ENCODE measurements at regions not wholly inside any gene's neighbourhood (a gene's known extent, or its start where the extent isn't known, plus 50 kb on each side); places are given as distances from the start of the nearest gene placed in this dataset.
"Not testable (repeated sequence)": the region's sequence is repeated elsewhere in the genome, so short reads cannot be mapped to it uniquely, and the experiment has no call there.

DNA sequence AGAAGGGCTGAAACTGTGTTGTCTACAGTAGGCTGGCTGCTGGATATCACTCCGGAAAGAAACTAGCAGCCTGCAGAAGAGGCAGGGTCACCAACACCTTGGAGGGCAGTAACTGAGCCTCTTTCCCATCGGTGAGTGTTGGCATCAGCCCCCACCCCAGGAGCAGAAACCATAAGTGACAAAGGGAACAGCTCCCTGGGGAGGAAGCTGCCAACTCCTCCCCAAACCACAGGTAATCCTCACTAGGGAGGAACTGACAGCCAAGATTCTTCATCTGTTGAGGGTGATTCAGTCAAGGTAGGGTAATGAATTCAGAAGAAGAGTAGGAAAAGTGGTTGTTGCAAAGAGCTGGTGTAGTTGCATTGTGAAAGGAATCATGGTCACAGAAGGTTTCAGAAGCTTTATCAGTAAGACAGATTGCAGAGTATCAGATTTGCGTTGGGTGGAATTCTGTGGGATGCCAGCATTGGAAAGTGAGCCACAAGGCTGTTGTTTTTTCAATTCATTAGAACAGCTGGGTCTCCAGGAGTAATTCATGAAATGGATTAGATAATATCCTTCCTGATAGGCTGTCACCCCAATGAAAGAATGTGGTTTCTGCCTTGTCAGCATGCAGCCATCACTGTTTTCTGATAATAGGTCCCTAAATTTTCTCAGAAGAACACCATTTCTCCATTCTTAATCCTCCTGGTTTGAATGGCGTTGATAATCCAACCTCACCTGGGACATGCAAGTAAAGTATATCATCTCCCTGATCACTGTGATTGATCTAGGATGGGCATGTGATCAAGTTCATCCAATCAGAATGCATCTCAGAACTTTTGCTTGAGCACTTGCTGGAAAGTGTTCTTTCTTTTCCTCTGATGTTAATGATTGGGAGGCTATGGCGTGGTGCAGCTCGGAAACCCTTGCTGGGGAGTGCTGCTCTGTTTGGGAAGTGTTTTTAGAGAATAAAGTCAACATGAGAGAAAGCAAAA, 75.0 kb upstream of the CTBP2 start:
- peaks cover 3% of the 10 kb centered on the region for H3K9me3 ChIP-seq (ENCODE audit: low read length)
- H3K27me3 ChIP-seq (ENCODE audit: insufficient read depth, low read length): peaks cover 11% of the 10 kb centered on the region
- peaks cover 13% of the 10 kb centered on the region for H3K4me1 ChIP-seq (ENCODE audit: insufficient read depth, low read length)
- H3K4me3 ChIP-seq (ENCODE audit: low read length): no peak overlapping the region
- no peaks in the 10 kb centered on the region for H3K36me3 ChIP-seq (ENCODE audit: insufficient read depth, low read length)
- H2AFZ ChIP-seq (ENCODE audit: low read depth, low read length): no peak overlapping the region

DNA sequence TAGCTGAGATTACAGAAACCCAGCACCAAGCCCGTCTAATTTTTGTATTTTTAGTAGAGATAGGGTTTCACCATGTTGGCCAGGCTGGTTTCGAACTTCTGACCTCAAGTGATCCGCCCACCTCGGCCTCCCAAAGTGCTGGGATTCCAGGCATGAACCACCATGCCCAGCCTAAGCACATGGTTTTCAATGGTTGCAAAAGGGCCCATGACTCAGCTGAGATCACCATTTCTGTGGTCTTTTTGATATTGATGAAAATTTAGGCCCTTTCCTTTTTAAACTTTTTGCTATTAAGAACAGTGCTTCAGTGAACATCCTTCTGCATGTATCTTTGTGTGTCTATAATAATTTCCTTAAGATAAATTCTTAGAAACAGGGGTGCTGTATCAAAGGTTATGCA, 74.2 kb upstream of the CTBP2 start:
- H2AFZ ChIP-seq (ENCODE audit: low read depth, low read length); H3K36me3 ChIP-seq (ENCODE audit: insufficient read depth, low read length); H3K9me3 ChIP-seq (ENCODE audit: low read length); H3K4me3 ChIP-seq (ENCODE audit: low read length): not testable (repeated sequence)
- H3K27me3 ChIP-seq (ENCODE audit: insufficient read depth, low read length): peaks cover 11% of the 10 kb centered on the region
- H3K4me1 ChIP-seq (ENCODE audit: insufficient read depth, low read length): peaks cover 13% of the 10 kb centered on the region

DNA sequence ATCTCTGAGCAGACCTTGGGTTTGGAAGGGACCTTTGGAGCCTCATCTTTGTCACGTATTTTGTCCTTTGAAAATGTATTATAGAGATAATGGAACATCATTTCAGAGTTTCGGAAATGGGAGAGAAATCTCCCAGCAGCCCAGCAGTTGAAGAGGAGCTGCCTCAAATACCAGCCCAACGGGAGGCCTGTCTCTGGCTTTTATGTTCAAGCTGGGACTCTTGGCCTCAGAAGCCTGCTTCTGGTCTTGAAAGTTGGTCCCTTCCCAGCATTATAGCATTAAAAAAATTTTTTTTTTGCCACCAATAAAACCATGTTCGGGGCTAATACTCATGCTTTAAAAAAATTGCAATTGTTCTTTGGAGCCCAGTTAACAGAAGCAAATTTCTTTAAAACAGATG, 73.4 kb upstream of the CTBP2 start:
- H3K27me3 ChIP-seq (ENCODE audit: insufficient read depth, low read length): peaks cover 11% of the 10 kb centered on the region
- H3K36me3 ChIP-seq (ENCODE audit: insufficient read depth, low read length): no peaks in the 10 kb centered on the region
- no peak overlapping the region for H3K4me3 ChIP-seq (ENCODE audit: low read length)
- peaks cover 3% of the 10 kb centered on the region for H3K9me3 ChIP-seq (ENCODE audit: low read length)
- peaks cover 13% of the 10 kb centered on the region for H3K4me1 ChIP-seq (ENCODE audit: insufficient read depth, low read length)
- no peak overlapping the region for H2AFZ ChIP-seq (ENCODE audit: low read depth, low read length)

DNA sequence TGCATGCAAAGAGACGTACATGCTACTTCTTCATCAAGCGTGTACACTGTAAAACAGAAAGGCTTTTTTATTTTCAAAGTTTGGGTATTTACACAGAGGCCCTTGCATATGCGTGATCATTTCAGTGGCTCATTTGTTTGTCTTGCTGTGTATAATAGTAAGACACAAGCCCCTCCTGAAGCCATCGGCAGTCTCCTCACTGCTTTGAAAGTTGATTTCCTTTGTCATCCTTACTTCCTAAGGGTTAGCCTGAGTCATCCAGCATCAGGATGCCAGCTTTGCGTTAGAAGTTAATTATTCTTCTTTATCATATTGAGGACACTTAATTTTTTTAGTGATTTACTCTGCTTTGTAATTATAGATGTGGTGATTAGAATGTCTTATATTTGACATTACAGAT, 72.5 kb upstream of the CTBP2 start:
- Histone ChIP-seq H3K4me1 (ENCODE audit: insufficient read depth, low read length) (peaks cover 13% of the 10 kb centered on the region), H2AFZ (ENCODE audit: low read depth, low read length) (no peak overlapping the region), H3K36me3 (ENCODE audit: insufficient read depth, low read length) (no peaks in the 10 kb centered on the region), H3K27me3 (ENCODE audit: insufficient read depth, low read length) (peaks cover 11% of the 10 kb centered on the region), H3K4me3 (ENCODE audit: low read length) (no peak overlapping the region), H3K9me3 (ENCODE audit: low read length) (no peaks in the 10 kb centered on the region)

DNA sequence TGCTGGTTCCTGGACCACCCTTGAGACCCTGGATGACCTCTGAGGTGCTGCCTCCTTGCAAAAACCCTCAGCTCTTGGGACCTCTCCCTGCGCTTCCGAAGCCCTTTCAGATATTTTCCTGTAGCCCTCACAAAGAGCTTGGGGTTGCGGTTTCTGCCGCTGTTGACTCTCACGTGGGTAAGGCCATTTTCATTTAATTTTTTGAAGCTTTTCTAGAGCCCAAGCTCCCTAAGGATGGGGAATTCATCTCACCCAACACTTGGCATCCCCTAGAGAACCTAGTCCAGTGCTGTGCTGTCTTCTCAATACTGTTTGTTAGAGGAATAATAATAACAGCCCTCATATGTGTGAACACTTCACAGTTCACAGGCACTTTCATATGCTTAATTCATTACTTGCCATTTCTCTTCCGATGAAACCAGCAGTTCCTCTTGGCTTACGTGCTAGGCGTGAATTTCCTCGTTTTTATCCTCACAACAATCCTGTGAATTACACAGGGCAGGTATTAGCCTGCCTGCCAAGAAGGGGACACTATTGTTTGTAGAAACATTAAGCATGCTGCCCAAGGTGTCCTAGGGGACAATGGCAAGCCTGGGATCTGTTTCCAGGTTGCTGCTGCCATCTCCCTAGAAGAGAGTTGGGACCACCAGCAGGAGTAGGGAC, 71.6 kb upstream of the CTBP2 start:
- Histone ChIP-seq H3K4me1 (ENCODE audit: insufficient read depth, low read length) (peaks cover 13% of the 10 kb centered on the region), H3K36me3 (ENCODE audit: insufficient read depth, low read length) (no peaks in the 10 kb centered on the region), H3K9me3 (ENCODE audit: low read length) (no peaks in the 10 kb centered on the region), H3K27me3 (ENCODE audit: insufficient read depth, low read length) (peaks cover 11% of the 10 kb centered on the region), H3K4me3 (ENCODE audit: low read length) (no peak overlapping the region), H2AFZ (ENCODE audit: low read depth, low read length) (no peak overlapping the region)

DNA sequence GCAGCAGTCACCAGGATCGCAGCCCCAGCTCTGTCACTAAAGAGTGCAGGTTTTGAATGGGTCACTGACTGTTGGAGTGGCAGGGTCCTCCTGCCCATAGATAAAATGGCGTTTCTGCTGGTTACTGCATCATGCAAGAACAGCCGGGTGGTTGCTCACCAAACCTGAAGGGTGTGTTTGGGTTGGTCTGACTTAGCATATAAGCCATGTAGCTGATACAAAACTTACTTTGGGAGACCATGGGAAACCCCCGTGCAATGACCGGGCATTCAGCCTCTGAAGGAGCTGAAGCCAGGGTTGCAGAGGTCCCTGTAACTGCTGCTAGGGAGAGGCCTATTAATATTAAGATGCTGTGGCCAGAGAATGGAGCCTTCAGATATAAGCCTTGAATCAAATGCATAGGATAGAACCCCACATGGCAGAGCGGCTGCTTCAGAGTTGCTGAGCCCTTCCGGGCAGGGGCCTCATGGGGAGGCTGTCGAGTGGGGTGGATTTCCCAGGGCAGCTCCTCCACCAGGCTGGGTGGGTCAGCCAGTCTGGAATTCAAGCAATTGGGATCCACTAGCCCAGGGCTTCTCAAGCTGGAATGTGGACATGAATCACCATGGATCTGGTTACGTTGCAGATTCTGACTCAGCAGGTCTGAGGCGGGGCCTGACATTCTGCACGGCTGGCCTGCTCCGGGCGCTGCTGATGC, 70.9 kb upstream of the CTBP2 start:
- Histone ChIP-seq H3K4me1 (ENCODE audit: insufficient read depth, low read length) (peaks cover 13% of the 10 kb centered on the region), H3K36me3 (ENCODE audit: insufficient read depth, low read length) (no peaks in the 10 kb centered on the region), H2AFZ (ENCODE audit: low read depth, low read length) (no peak overlapping the region), H3K4me3 (ENCODE audit: low read length) (no peak overlapping the region), H3K27me3 (ENCODE audit: insufficient read depth, low read length) (peaks cover 11% of the 10 kb centered on the region), H3K9me3 (ENCODE audit: low read length) (no peaks in the 10 kb centered on the region)

DNA sequence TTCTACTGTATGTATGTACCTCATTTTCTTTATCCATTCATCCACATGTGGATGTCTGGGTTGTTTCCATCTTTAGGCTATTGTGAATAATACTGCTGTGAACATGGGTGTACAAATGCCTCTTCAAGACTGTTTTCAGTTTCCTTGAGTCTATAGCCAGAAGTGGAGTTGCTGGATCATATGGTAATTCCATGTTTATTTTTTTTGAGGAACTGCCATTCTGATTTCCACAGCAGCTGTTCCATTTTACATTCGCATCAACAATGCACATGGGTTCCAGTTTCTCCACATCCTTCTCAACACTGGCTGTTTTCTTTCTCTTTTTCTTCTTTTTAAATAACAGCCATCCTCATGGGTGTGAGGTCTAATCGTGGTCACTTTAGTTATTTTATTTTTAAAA, 69.9 kb upstream of the CTBP2 start:
- Histone ChIP-seq H3K4me3 (ENCODE audit: low read length) (no peak overlapping the region), H3K4me1 (ENCODE audit: insufficient read depth, low read length) (peaks cover 18% of the 10 kb centered on the region), H3K36me3 (ENCODE audit: insufficient read depth, low read length) (no peaks in the 10 kb centered on the region), H3K9me3 (ENCODE audit: low read length) (no peaks in the 10 kb centered on the region), H2AFZ (ENCODE audit: low read depth, low read length) (no peak overlapping the region), H3K27me3 (ENCODE audit: insufficient read depth, low read length) (peaks cover 11% of the 10 kb centered on the region)

DNA sequence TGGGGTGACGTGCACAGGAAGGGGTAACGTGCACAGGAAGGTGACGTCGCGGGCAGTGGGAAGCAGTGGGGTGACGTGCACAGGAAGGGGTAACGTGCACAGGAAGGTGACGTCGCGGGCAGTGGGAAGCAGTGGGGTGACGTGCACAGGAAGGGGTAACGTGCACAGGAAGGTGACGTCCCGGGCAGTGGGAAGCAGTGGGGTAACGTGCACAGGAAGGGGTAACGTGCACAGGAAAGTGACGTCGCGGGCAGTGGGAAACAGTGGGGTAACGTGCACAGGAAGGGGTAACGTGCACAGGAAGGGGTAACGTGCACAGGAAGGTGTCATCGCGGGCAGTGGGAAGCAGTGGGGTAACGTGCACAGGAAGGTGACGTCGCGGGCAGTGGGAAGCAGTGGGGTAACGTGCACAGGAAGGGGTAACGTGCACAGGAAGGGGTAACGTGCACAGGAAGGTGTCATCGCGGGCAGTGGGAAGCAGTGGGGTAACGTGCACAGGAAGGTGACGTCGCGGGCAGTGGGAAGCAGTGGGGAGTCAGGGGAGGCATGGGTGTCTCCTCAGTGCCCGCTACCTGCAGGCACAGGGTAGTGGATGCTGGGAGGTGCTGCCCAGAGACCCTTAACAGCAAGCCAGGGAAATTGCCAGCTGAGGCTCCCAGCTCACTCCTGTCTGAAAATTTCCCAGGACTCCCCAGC, 68.0 kb upstream of the CTBP2 start:
- peaks cover 11% of the 10 kb centered on the region for H3K27me3 ChIP-seq (ENCODE audit: insufficient read depth, low read length)
- not testable (repeated sequence) for H3K4me3 ChIP-seq (ENCODE audit: low read length); H3K9me3 ChIP-seq (ENCODE audit: low read length); H3K36me3 ChIP-seq (ENCODE audit: insufficient read depth, low read length); H2AFZ ChIP-seq (ENCODE audit: low read depth, low read length)
- peaks cover 15% of the 10 kb centered on the region for H3K4me1 ChIP-seq (ENCODE audit: insufficient read depth, low read length)

DNA sequence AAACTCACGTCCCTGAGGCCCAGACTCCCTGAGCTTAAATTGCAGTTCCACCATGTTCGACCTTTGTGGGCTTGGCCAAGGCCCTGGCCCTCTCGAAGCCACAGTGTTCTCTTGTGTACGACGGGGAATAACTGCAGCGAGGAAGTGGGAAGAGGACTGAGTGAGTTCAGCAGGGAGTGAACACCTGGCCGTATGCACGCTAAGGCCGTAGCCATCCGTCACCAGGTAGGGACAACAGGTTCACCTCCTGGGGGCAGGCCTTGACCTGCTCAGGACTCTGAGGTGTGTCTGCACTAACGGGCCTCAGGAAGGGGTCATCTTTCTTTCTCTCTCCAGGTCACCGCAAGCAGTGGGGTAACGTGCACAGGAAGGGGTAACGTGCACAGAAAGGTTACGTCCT, 67.2 kb upstream of the CTBP2 start:
- H3K27me3 ChIP-seq (ENCODE audit: insufficient read depth, low read length): peaks cover 7% of the 10 kb centered on the region
- H3K4me1 ChIP-seq (ENCODE audit: insufficient read depth, low read length): peaks cover 7% of the 10 kb centered on the region
- H3K9me3 ChIP-seq (ENCODE audit: low read length): no peaks in the 10 kb centered on the region
- no peak overlapping the region for H3K4me3 ChIP-seq (ENCODE audit: low read length)
- no peaks in the 10 kb centered on the region for H3K36me3 ChIP-seq (ENCODE audit: insufficient read depth, low read length)
- H2AFZ ChIP-seq (ENCODE audit: low read depth, low read length): no peak overlapping the region

DNA sequence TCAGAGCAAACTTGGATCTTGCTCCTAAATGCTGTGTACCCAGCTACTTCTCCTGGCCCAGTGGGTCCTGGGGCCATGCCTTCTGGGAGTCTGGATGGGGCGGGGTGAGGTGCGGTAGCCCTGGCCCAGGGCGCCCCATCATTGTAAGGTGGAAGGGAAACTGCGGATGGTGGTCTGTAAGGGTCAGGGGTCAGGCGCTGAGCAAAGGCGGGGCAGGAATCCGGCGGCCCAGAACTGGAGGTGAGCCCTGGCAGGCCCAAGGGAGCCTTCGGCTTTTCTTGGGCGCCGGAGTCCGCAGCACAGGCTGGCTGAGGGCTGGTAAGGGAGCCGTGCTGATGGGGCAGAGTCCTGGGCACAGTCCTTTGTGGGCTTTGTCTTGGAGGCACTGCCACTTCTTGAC, 66.5 kb upstream of the CTBP2 start:
- no peak overlapping the region for H3K4me3 ChIP-seq (ENCODE audit: low read length)
- H3K4me1 ChIP-seq (ENCODE audit: insufficient read depth, low read length): peaks cover 5% of the 10 kb centered on the region
- no peaks in the 10 kb centered on the region for H3K27me3 ChIP-seq (ENCODE audit: insufficient read depth, low read length)
- H2AFZ ChIP-seq (ENCODE audit: low read depth, low read length): no peak overlapping the region
- H3K36me3 ChIP-seq (ENCODE audit: insufficient read depth, low read length): no peaks in the 10 kb centered on the region
- H3K9me3 ChIP-seq (ENCODE audit: low read length): no peaks in the 10 kb centered on the region

DNA sequence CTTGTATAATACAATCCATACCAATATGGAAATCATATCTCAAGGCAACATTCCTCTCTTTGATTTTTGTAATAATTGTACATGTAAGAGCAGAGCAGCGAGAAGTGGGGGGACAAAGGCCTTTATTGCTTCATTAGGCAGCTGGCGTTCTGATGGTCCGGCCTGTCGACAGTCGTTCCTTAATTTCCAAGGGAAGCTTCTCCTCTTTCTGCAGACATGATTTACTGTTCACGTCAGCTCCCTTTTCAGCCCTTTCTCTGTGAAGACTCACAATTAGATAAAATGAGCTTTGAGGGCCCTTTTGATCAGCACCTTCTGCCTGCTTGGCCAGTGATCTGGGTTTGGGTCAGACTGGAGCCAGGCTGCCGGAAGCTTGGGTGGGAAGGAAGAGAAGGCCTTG, 65.6 kb upstream of the CTBP2 start:
- no peaks in the 10 kb centered on the region for H3K36me3 ChIP-seq (ENCODE audit: insufficient read depth, low read length)
- no peak overlapping the region for H2AFZ ChIP-seq (ENCODE audit: low read depth, low read length)
- no peak overlapping the region for H3K4me3 ChIP-seq (ENCODE audit: low read length)
- H3K4me1 ChIP-seq (ENCODE audit: insufficient read depth, low read length): peaks cover 5% of the 10 kb centered on the region
- no peaks in the 10 kb centered on the region for H3K27me3 ChIP-seq (ENCODE audit: insufficient read depth, low read length)
- H3K9me3 ChIP-seq (ENCODE audit: low read length): no peaks in the 10 kb centered on the region

DNA sequence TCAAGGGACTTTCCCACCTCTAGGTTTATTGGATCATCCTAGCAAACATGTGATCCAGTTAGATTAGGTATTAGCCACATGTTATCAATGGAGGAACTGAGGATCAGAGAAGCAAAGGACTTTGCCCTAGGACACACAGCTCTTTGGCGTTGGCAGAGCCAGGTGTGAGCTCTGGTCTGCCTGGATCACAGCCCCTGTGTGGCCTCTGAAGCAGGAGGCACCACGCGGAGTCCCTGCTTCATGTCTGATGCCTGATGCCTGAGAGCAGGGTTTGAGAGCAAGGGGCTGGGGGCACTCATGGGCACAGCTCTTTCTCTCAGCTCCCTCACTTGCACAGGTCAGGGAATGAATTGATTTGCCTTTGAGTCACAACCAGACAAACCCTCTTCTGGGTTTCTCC, 64.7 kb upstream of the CTBP2 start:
- Histone ChIP-seq H3K27me3 (ENCODE audit: insufficient read depth, low read length) (no peaks in the 10 kb centered on the region), H3K4me3 (ENCODE audit: low read length) (no peak overlapping the region), H3K4me1 (ENCODE audit: insufficient read depth, low read length) (peaks cover 5% of the 10 kb centered on the region), H3K36me3 (ENCODE audit: insufficient read depth, low read length) (no peaks in the 10 kb centered on the region), H3K9me3 (ENCODE audit: low read length) (no peaks in the 10 kb centered on the region), H2AFZ (ENCODE audit: low read depth, low read length) (no peak overlapping the region)
